ENCODE measurements at regions not wholly inside any gene's neighbourhood (a gene's known extent, or its start where the extent isn't known, plus 50 kb on each side); places are given as distances from the start of the nearest gene placed in this dataset.

- peak overlapping the region in 1 of 3 experiments; percentile 16 for H3K4me3 ChIP-seq (ENCODE audit: control insufficient read depth in 2 of 3, extremely low read depth in 1 of 3, insufficient read depth in 2 of 3, low read depth in 1 of 3, low read length in 3 of 3)
- FAIRE-seq (peak; percentile 56), DNase-seq (ENCODE audit: low read depth, low spot score) (peak; percentile 90)
- dilution Hi-C loops (cut with MboI; ENCODE audit: extremely low pct_ligation_motif_present, low sequenced_read_pairs) = no loop called here
- TF ChIP-seq CTCF (optimal IDR thresholded peaks at IDR 0.05 in 1 of 3, IDR thresholded peaks at IDR 0.05 in 1 of 3, conservative IDR thresholded peaks at IDR 0.05 in 1 of 3; ENCODE audit: extremely low read depth in 1 of 3, insufficient read depth in 2 of 3, low read length in 3 of 3) = no peak
- no peak for TF ChIP-seq EZH2 (IDR thresholded peaks at IDR 0.05; ENCODE audit: low read length)
- peaks cover 86% of the 10 kb centered on the region for H3K4me1 ChIP-seq (ENCODE audit: control insufficient read depth, extremely low read depth, insufficient read depth, low read length)
- H4K20me1 ChIP-seq (ENCODE audit: control insufficient read depth, extremely low read depth, insufficient read depth, low read length) = peaks cover 30% of the 10 kb centered on the region
- H3K4me2 ChIP-seq (ENCODE audit: control insufficient read depth, extremely low read depth, insufficient read depth, low read depth, low read length) = peak overlapping the region; percentile 65
- H3K36me3 ChIP-seq (ENCODE audit: control insufficient read depth in 2 of 2, extremely low read depth in 1 of 2, insufficient read depth in 2 of 2, low read length in 2 of 2) = peaks cover 27 to 45% of the 10 kb centered on the region in 2 experiments
- no peaks in the 10 kb centered on the region for H3K9me3 ChIP-seq (ENCODE audit: control insufficient read depth, low read depth, low read length)
- peak overlapping the region; percentile 93 for H3K27ac ChIP-seq (ENCODE audit: control insufficient read depth, insufficient read depth, low read length)
- H3K9ac ChIP-seq (ENCODE audit: control insufficient read depth, extremely low read depth, insufficient read depth, low read length) = peak overlapping the region; percentile 63
- peaks cover 7% of the 10 kb centered on the region for H3K9me1 ChIP-seq (ENCODE audit: control insufficient read depth, extremely low read depth, insufficient read depth, low read length)
- peaks cover 87% of the 10 kb centered on the region for H3K79me2 ChIP-seq (ENCODE audit: control insufficient read depth, insufficient read depth, low read length)
- no peak overlapping the region for H2AFZ ChIP-seq (ENCODE audit: control insufficient read depth, low read length)
- H3K27me3 ChIP-seq (ENCODE audit: control insufficient read depth, extremely low read depth, insufficient read depth, low read length) = no peaks in the 10 kb centered on the region
Observed at GRCh38 chr7:130904031-130904757, 170.2 kb upstream of the KLF14 start.

DNA sequence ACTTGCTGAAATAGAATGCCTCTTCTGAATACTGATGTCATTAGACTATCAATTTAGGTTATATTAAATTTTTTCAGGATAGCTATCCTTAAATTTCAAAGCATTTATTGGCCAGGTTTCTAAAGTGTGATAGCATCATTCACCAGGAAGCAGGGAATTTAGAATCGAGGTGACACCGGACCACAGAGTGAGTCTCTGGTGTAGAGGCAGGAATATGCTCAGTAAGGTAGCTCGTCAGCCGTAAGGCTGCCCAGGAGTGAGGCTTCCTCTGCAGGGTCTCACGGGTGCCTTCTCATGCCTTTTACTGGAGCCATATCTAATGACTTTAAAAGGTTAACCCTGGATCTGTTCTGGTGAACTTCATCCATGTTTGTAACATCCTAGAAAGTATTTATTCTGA, 170.8 kb upstream of the KLF14 start:
- Histone ChIP-seq H3K27ac (ENCODE audit: control insufficient read depth, insufficient read depth, low read length) (peak overlapping the region; percentile 93), H3K9ac (ENCODE audit: control insufficient read depth, extremely low read depth, insufficient read depth, low read length) (peak overlapping the region; percentile 63), H3K36me3 (ENCODE audit: control insufficient read depth in 2 of 2, extremely low read depth in 1 of 2, insufficient read depth in 2 of 2, low read length in 2 of 2) (peaks cover 28 to 46% of the 10 kb centered on the region in 2 experiments), H3K4me2 (ENCODE audit: control insufficient read depth, extremely low read depth, insufficient read depth, low read depth, low read length) (peak overlapping the region; percentile 60), H3K27me3 (ENCODE audit: control insufficient read depth, extremely low read depth, insufficient read depth, low read length) (no peaks in the 10 kb centered on the region), H3K4me3 (ENCODE audit: control insufficient read depth in 2 of 3, extremely low read depth in 1 of 3, insufficient read depth in 2 of 3, low read depth in 1 of 3, low read length in 3 of 3) (peak overlapping the region in 1 of 3 experiments; percentile 16), H3K9me3 (ENCODE audit: control insufficient read depth, low read depth, low read length) (no peaks in the 10 kb centered on the region), H2AFZ (ENCODE audit: control insufficient read depth, low read length) (no peak overlapping the region), H3K79me2 (ENCODE audit: control insufficient read depth, insufficient read depth, low read length) (peaks cover 87% of the 10 kb centered on the region), H3K9me1 (ENCODE audit: control insufficient read depth, extremely low read depth, insufficient read depth, low read length) (peaks cover 7% of the 10 kb centered on the region), H3K4me1 (ENCODE audit: control insufficient read depth, extremely low read depth, insufficient read depth, low read length) (peaks cover 86% of the 10 kb centered on the region), H4K20me1 (ENCODE audit: control insufficient read depth, extremely low read depth, insufficient read depth, low read length) (peaks cover 33% of the 10 kb centered on the region)
- DNase-seq (ENCODE audit: low read depth, low spot score) (no peak), FAIRE-seq (no peak)
- no peak for TF ChIP-seq EZH2 (IDR thresholded peaks at IDR 0.05; ENCODE audit: low read length)
- no peak for TF ChIP-seq CTCF (optimal IDR thresholded peaks at IDR 0.05 in 1 of 3, IDR thresholded peaks at IDR 0.05 in 1 of 3, conservative IDR thresholded peaks at IDR 0.05 in 1 of 3; ENCODE audit: extremely low read depth in 1 of 3, insufficient read depth in 2 of 3, low read length in 3 of 3)
- dilution Hi-C loops (cut with MboI; ENCODE audit: extremely low pct_ligation_motif_present, low sequenced_read_pairs) = no loop called here

All from keratinocyte (primary cell).